HCT116 (cell line): ENCODE measurements at regions not wholly inside any gene's neighbourhood (a gene's known extent, or its start where the extent isn't known, plus 50 kb on each side); places are given as distances from the start of the nearest gene placed in this dataset.

Source experiments
- ATAC-seq: fragments of 200-7000 bp; cut with Tn5 transposase; 2 replicates; pipeline ENCODE4 v1.9.1; 2020; ENCODE audit warnings: mild to moderate bottlenecking, moderate library complexity
- BruUV-seq: library from RNA; stranded (reverse); fragments of 400-500 nt; replicated peaks from 2 replicates; lab custom pipeline; 2021; lab: Mats Ljungman, UMichigan
- CTCF ChIA-PET: fragments of 300-600 bp; sonication (Branson Sonifier 250); formaldehyde crosslinking; loops from one replicate; lab custom pipeline; 2021; ENCODE audit warnings: antibody characterized with exemption; lab: Charles Lee
- POLR2A ChIA-PET: fragments of 300-600, 350-600 bp; sonication (Branson Sonifier 250); formaldehyde crosslinking; loops from one replicate; lab custom pipeline; 2021; ENCODE audit warnings: antibody characterized with exemption; lab: Charles Lee
- RAD21 ChIA-PET, 2 experiments: fragments of 300-600 bp; sonication (Branson Sonifier 250); formaldehyde crosslinking; loops; one replicate each; lab custom pipeline; 2023; ENCODE audit warnings: low total read pairs in 2 of 2; ENCODE audit not compliant: uncharacterized antibody in 2 of 2, unreplicated experiment in 2 of 2, low non-redundant PET in 1 of 2; lab: Charles Lee
- DNase-seq: peaks from one replicate; pipeline ENCODE4 v3.0.0-alpha.2; 2010; ENCODE audit warnings: low read depth, low spot score
- H2AFZ ChIP-seq: fragments of 200-600 bp; shearing (Covaris generic), sonication (generic); 2 replicates; pipeline ENCODE4 v1.6.1; 2017; ENCODE audit warnings: low read depth, mixed run types, mixed read lengths, antibody characterized with exemption, low read length; ENCODE audit not compliant: poor library complexity, severe bottlenecking
- H3K27ac ChIP-seq: 2 replicates; pipeline ENCODE4 v1.5.1; 2012; ENCODE audit warnings: low read depth, low read length
- H3K27me3 ChIP-seq: fragments of 200-600 bp; sonication (generic); 2 replicates; pipeline ENCODE4 v1.6.1; 2016; ENCODE audit warnings: mixed run types, low read length, mixed read lengths; ENCODE audit not compliant: insufficient read depth
- H3K36me3 ChIP-seq, 2 experiments: fragments of 200-500 bp in 1 of 2; fragments of 200-600 bp in 1 of 2; sonication (Bioruptor generic) in 1 of 2; sonication (generic) in 1 of 2; 2 replicates each; pipeline versions ENCODE4 v1.5.1 to v1.6.1; 2014 to 2016; ENCODE audit warnings: low read length in 2 of 2, inconsistent platforms in 1 of 2, mixed read lengths in 1 of 2, mixed run types in 1 of 2; ENCODE audit not compliant: insufficient read depth in 2 of 2, control insufficient read depth in 1 of 2
- H3K4me1 ChIP-seq, 2 experiments: fragments of 200-600 bp in 1 of 2; sonication (generic) in 1 of 2; 2 replicates each; pipeline versions ENCODE4 v1.5.1 to v1.6.1; 2012 to 2017; ENCODE audit warnings: low read length in 2 of 2, inconsistent platforms in 1 of 2, mild to moderate bottlenecking in 1 of 2, mixed read lengths in 1 of 2, mixed run types in 1 of 2, moderate library complexity in 1 of 2; ENCODE audit not compliant: insufficient read depth in 2 of 2, control insufficient read depth in 1 of 2
- H3K4me2 ChIP-seq: fragments of 200-600 bp; sonication (generic); 2 replicates; pipeline ENCODE4 v1.6.1; 2017; ENCODE audit warnings: mixed run types, low read length, mixed read lengths
- H3K4me3 ChIP-seq, 2 experiments: fragments of 200-600 bp in 1 of 2; sonication (generic) in 1 of 2; replicated peaks in 1 of 2; 2 replicates each; pipeline ENCODE4 v1.5.1; 2011 to 2016; ENCODE audit warnings: low read length in 2 of 2, control low read depth in 1 of 2, low read depth in 1 of 2, mild to moderate bottlenecking in 1 of 2, mixed read lengths in 1 of 2, mixed run types in 1 of 2
- H3K79me2 ChIP-seq: fragments of 200-600 bp; sonication (generic); 2 replicates; pipeline ENCODE4 v1.6.1; 2017; ENCODE audit warnings: mild to moderate bottlenecking, mixed run types, low read length, moderate library complexity, mixed read lengths; ENCODE audit not compliant: insufficient read depth
- H3K9ac ChIP-seq: fragments of 200-600 bp; sonication (generic); 2 replicates; pipeline ENCODE4 v1.6.1; 2016; ENCODE audit warnings: low read length, mixed read lengths
- H3K9me2 ChIP-seq: fragments of 200-600 bp; sonication (generic), shearing (Covaris generic); 2 replicates; pipeline ENCODE4 v1.6.1; 2017; ENCODE audit warnings: mixed run types, mild to moderate bottlenecking, moderate library complexity; ENCODE audit not compliant: insufficient read depth
- H3K9me3 ChIP-seq, 2 experiments: fragments of 200-500 bp in 1 of 2; fragments of 200-600 bp in 1 of 2; sonication (Bioruptor generic) in 1 of 2; sonication (generic) in 1 of 2; 2 replicates each; pipeline ENCODE4 v1.6.1; 2014 to 2017; ENCODE audit warnings: low read length in 2 of 2, mixed read lengths in 2 of 2, inconsistent platforms in 1 of 2, low read depth in 1 of 2, mild to moderate bottlenecking in 1 of 2, mixed run types in 1 of 2, moderate library complexity in 1 of 2; ENCODE audit not compliant: control insufficient read depth in 1 of 2, insufficient read depth in 1 of 2
- H4K20me1 ChIP-seq: fragments of 200-600 bp; sonication (generic), shearing (Covaris generic); 2 replicates; pipeline ENCODE4 v1.6.1; 2017; ENCODE audit warnings: mixed run types, mild to moderate bottlenecking, moderate library complexity; ENCODE audit not compliant: insufficient read depth
- CBX3 ChIP-seq: IDR thresholded peaks from 2 replicates; pipeline ENCODE4 v1.6.1; 2012; ENCODE audit warnings: low read depth
- CEBPB ChIP-seq: IDR thresholded peaks from 2 replicates; pipeline ENCODE4 v1.6.1; 2012; ENCODE audit warnings: low read depth
- ELF1 ChIP-seq: IDR thresholded peaks from 2 replicates; pipeline ENCODE4 v1.6.1; 2012; ENCODE audit warnings: low read depth, borderline replicate concordance
- EZH2 ChIP-seq: fragments of 200-600 bp; sonication (generic); IDR thresholded peaks from 2 replicates; pipeline ENCODE4 v1.6.1; 2017; ENCODE audit warnings: antibody characterized with exemption, mixed run types
- EZH2phosphoT487 ChIP-seq: fragments of 200-600 bp; IDR thresholded peaks from 2 replicates; pipeline ENCODE4 v1.6.1; 2018; ENCODE audit warnings: antibody characterized with exemption, borderline replicate concordance
- FOSL1 ChIP-seq: IDR thresholded peaks from 2 replicates; pipeline ENCODE4 v1.6.1; 2012; ENCODE audit warnings: low read depth
- JUND ChIP-seq: IDR thresholded peaks from 2 replicates; pipeline ENCODE4 v1.6.1; 2012
- POLR2A ChIP-seq: IDR thresholded peaks from 2 replicates; pipeline ENCODE4 v1.7.0; 2011; ENCODE audit warnings: borderline replicate concordance; ENCODE audit not compliant: insufficient read depth, insufficient read length; ENCODE audit errors: extremely low read depth
- POLR2AphosphoS5 ChIP-seq: IDR thresholded peaks from 2 replicates; pipeline ENCODE4 v1.6.1; 2011; ENCODE audit warnings: mild to moderate bottlenecking, low read depth, low read length, moderate library complexity
- SIN3A ChIP-seq: IDR thresholded peaks from 2 replicates; pipeline ENCODE4 v1.6.1; 2012; ENCODE audit warnings: low read depth
- SP1 ChIP-seq: IDR thresholded peaks from 2 replicates; pipeline ENCODE4 v1.6.1; 2012; ENCODE audit warnings: low read depth
- SRF ChIP-seq: IDR thresholded peaks from 2 replicates; pipeline ENCODE4 v1.6.1; 2012; ENCODE audit warnings: low read depth
- TCF7L2 ChIP-seq: IDR thresholded peaks from 2 replicates; pipeline ENCODE4 v1.7.0; 2011; ENCODE audit warnings: borderline replicate concordance, inconsistent platforms; ENCODE audit not compliant: insufficient read depth, insufficient read length; ENCODE audit errors: extremely low read depth
- YY1 ChIP-seq: IDR thresholded peaks from 2 replicates; pipeline ENCODE4 v1.6.1; 2011; ENCODE audit warnings: low read length, low read depth, moderate library complexity, mild to moderate bottlenecking; ENCODE audit not compliant: insufficient replicate concordance; ENCODE audit errors: extremely low read depth
- ZBTB33 ChIP-seq: IDR thresholded peaks from 2 replicates; pipeline ENCODE4 v1.6.1; 2011; ENCODE audit warnings: mild to moderate bottlenecking, low read length, moderate library complexity; ENCODE audit not compliant: insufficient replicate concordance; ENCODE audit errors: extremely low read depth
- ZFX ChIP-seq: fragments of 450-650 bp; IDR thresholded peaks from 2 replicates; pipeline ENCODE4 v1.6.1; 2017
- ZNF274 ChIP-seq: fragments of 200-500 bp; sonication (Bioruptor generic); IDR thresholded peaks from 2 replicates; pipeline ENCODE4 v1.6.1; 2014; ENCODE audit warnings: mild to moderate bottlenecking, low read depth, low read length, inconsistent platforms
- intact Hi-C: fragments of 100-400 bp; cut with micrococcal nuclease; formaldehyde crosslinking; loops from 2 replicates; pipeline ENCODE4 v1.10.0; 2022
- TF ChIP-seq, protein P1 (sequence below): IDR thresholded peaks from 2 replicates; pipeline ENCODE4 v1.6.1; 2012
- TF ChIP-seq, protein P2 (sequence below): IDR thresholded peaks from 2 replicates; pipeline ENCODE4 v1.6.1; 2012

DNA sequence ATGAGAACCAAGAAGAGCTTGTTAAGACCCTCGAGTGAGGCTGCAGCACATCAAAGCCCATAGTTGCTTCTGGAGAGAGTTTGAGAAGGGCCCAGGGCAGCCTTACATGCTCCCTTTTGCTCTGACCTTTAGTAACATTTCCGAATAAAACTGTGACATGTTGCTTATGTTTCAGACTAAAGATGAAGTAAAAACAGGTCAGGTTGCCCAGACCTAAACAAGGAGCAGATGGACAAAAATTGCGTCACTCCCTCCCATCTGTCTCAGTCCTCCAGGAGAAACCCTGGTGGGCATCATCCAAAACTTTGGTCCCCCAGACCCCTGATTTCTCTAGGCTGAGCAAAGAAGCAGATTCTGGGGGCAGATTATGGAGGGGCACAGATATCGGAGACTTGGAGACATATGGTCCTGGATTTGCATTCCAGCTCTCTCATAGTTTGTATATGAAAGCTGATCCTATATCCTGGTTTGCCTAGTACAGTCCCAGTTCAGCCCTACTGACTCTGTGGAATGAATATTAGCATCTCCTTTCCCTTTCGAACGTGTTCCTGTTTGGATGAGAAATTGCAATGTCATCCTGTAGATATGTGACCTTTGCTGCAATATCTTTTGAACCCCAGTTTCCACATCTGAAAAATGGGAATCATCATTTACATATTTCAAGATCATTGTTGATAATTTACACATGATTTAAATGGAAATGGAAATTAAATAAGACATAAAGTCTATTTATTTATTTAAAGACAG is 304.9 kb upstream of the USP24 start:
- RAD21 ChIA-PET = no interaction called here
- POLR2A ChIA-PET = no interaction called here
- BruUV-seq = no TSS peak
- no peaks in the 10 kb centered on the region for H3K9me3 ChIP-seq
- no peaks in the 10 kb centered on the region for H3K79me2 ChIP-seq
- no peak overlapping the region for H3K4me2 ChIP-seq
- no peak overlapping the region for H2AFZ ChIP-seq
- no peaks in the 10 kb centered on the region for H4K20me1 ChIP-seq
- DNase-seq = no peak
- H3K27ac ChIP-seq = no peak overlapping the region
- intact Hi-C loops = no loop called here
- CTCF ChIA-PET = no interaction called here
- H3K9ac ChIP-seq = no peak overlapping the region
- no peaks in the 10 kb centered on the region for H3K27me3 ChIP-seq
- ATAC-seq = no peak
- H3K4me3 ChIP-seq = no peak overlapping the region
- no peaks in the 10 kb centered on the region for H3K4me1 ChIP-seq
- H3K36me3 ChIP-seq = no peaks in the 10 kb centered on the region
- TF ChIP-seq, protein P1, sequence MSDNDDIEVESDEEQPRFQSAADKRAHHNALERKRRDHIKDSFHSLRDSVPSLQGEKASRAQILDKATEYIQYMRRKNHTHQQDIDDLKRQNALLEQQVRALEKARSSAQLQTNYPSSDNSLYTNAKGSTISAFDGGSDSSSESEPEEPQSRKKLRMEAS = no peak
- TF ChIP-seq SIN3A (no peak), ZFX (no peak), EZH2phosphoT487 (no peak), CEBPB (no peak), CBX3 (no peak), TCF7L2 (no peak), ZNF274 (no peak), FOSL1 (no peak)
- 0 out of 2 replicates have a peak, but pooled peaks cover 3% of the 10 kb centered on the region for H3K9me2 ChIP-seq

- no peaks in the 10 kb centered on the region for H4K20me1 ChIP-seq
- H3K27ac ChIP-seq = no peak overlapping the region
- no peaks in the 10 kb centered on the region for H3K79me2 ChIP-seq
- H3K9me3 ChIP-seq = no peaks in the 10 kb centered on the region
- DNase-seq = no peak
- intact Hi-C loops = no loop called here
- ChIA-PET POLR2A (no interaction called here), CTCF (no interaction called here), RAD21 (no interaction called here)
- H3K9ac ChIP-seq = no peak overlapping the region
- no peaks in the 10 kb centered on the region for H3K36me3 ChIP-seq
- no peak for TF ChIP-seq SIN3A
- TF ChIP-seq SP1 = no peak
- TF ChIP-seq JUND = no peak
- no peak for TF ChIP-seq ZBTB33
- TF ChIP-seq YY1 = no peak
- no peak for TF ChIP-seq FOSL1
- TF ChIP-seq, protein P1 = no peak
- TF ChIP-seq ZFX = no peak
- TF ChIP-seq ELF1 = no peak
- TF ChIP-seq SRF = no peak
- TF ChIP-seq POLR2A = no peak
- no peak for TF ChIP-seq ZNF274
- TF ChIP-seq EZH2phosphoT487 = no peak
- no peak for TF ChIP-seq POLR2AphosphoS5
- TF ChIP-seq EZH2 = no peak
- TF ChIP-seq CEBPB = no peak
- TF ChIP-seq, protein P2, sequence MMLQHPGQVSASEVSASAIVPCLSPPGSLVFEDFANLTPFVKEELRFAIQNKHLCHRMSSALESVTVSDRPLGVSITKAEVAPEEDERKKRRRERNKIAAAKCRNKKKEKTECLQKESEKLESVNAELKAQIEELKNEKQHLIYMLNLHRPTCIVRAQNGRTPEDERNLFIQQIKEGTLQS = no peak
- BruUV-seq = no TSS peak
- no peak overlapping the region for H3K4me2 ChIP-seq
- H2AFZ ChIP-seq = no peak overlapping the region
- 0 out of 2 replicates have a peak, but pooled peaks cover 3% of the 10 kb centered on the region for H3K9me2 ChIP-seq
- no peak overlapping the region for H3K4me3 ChIP-seq
- H3K4me1 ChIP-seq = no peaks in the 10 kb centered on the region
- no peaks in the 10 kb centered on the region for H3K27me3 ChIP-seq
- ATAC-seq = no peak
These were observed 304.1 kb upstream of the USP24 start for GRCh38 chr1:55519276-55519675.
